HG03460 (cell line): ENCODE measurements at regions not wholly inside any gene's neighbourhood (a gene's known extent, or its start where the extent isn't known, plus 50 kb on each side); places are given as distances from the start of the nearest gene placed in this dataset.

Experiments used
- ATAC-seq: cut with Tn5 transposase; IDR thresholded peaks from one replicate; pipeline ENCODE4 v1.9.1; 2021; ENCODE audit not compliant: unreplicated experiment

DNA sequence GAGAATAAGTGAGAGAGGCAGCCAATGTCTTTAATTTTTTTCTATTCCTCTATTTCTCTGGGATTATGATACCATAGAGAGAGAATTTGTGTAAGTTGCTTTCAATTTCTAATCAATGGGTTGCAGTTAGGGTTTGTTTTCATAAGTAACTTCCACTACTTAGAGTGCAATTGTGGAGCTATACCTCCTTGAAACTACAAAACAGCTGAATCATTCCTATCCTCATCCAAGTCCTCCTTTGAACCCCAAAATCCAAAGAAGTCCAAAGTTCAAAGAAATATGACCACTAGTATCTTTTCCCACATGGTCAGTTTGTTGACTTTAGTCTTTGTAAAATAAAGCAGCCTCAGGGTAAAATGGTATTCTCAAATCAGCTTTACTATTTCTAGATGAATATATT, 1085.4 kb upstream of the INTU start:
- ATAC-seq = no peak

DNA sequence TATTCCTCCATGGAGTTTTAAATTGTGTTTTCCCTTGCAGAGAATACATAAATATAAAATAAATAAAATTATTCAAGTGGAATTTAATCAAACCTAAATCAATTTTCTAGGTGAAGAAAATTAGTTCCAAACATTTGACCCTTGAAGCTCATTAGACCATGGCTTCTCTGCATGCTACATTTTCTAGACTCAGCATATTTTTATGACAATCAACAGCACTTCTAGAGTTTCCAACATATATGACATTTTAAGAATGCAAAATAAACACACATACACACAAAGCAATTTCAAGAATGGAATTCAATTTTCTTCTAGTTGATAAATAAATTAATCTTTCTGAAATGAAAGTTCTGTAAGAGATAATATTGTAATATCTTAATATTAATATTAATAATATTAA, 1083.9 kb upstream of the INTU start:
- no peak for ATAC-seq

DNA sequence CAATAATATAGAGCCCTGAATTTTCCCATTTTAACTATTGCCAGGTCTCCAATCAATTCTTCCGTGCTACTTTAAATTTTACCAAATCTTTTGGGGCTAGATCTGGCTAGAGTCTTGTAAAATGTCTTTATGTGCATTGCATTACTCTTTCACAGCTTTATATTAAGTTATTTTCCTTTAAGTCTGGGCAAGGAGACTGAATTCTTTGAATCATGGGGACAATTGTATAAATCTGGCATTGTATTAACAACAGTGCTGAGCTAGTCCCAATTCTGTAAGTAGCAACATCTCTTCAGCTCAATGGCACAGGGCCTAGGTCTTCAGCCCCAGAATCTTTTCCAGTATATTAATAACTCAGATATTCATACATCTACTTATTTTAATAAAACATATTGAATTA, 1080.4 kb upstream of the INTU start:
- ATAC-seq = no peak

DNA sequence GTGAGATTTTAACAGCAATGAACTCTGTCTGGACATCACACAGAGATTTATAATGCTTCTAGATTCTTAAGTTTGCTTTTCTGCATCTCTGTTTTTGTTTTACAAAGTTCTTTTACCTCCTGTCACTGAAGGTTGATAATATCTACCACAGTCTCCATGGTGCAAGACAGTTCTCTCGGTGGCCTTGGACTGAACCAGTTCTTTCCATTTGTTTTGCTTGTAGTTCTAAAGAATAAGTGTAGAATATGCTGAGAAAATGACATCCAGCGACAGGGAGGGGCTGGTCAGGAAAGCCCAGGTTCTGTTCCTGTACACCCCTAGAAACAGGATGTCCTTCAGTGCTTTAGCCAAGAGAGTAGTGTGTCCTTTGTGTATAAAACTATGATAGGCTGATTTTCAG, 1079.5 kb upstream of the INTU start:
- ATAC-seq = no peak

DNA sequence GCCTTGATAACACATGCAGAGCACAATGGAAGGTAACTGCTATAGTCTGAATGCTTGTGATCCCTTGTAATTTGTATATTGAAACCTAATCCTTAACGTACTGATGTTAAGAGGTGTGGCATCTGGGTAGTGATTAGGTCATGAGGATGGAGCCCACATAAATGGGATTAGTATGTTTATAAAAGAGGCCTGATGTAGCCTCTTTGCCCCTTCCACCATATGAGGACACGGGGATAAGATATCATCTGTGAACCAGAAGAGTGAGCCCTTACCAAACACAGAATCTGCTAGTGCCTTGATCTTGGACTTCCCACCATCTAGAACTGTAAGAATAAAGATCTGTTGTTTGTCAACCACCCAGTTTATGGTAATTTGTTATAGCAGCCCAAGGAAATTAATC, 1074.2 kb upstream of the INTU start:
- ATAC-seq = no peak

DNA sequence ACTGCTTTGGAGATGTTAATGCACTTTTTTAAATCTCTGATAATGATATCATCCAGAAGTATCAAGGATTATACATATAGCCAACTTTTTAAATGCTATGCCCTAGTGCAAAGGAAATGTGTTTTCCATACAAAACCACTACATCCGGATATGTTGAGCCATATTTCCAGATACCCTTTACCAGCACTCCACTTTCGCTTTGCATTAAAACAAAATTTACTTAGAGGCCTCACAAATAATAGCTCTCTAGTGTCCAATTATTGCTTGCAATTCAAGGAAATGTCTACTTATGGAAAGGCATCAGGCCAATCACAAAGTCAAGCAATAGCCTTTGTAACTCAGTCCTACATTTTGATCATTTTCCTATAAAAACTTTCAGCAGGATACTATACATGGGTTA, 1072.8 kb upstream of the INTU start:
- no peak for ATAC-seq

DNA sequence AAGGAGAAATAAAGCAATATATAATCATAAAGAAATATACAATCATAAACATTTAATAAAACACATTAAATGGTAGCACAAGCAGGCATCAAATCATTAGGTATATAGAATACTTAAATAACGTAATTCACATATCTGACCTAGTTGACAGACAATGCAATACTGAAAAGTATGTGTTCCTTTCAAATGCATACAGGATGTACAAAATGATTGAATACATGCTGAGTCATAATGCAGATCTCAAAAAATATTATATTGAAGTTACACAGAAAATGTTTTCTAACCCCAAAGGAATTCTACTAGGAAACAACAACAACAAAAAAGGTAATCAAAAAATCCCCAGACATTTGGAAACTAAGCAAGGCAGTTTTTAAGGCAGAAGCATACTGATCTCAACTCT, 1072.0 kb upstream of the INTU start:
- no peak for ATAC-seq

DNA sequence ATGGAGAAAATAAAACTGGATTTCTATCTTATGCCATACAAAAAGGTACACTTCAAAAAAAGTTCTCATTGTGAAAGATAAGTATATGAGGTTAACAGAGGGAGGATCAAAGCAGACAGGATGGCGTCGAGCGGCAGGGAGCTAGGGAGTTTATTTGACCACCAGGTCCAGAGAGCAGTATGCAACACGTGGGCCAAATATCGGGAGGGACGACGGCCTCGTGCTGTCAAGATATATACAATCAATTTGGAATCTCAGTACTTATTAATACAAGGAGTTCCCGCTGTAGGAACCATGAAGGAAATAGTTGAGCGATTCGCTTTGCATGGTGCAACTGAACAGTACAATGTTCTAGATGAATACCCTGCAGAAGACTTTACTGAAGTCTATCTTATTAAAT, 1069.4 kb upstream of the INTU start:
- no peak for ATAC-seq

DNA sequence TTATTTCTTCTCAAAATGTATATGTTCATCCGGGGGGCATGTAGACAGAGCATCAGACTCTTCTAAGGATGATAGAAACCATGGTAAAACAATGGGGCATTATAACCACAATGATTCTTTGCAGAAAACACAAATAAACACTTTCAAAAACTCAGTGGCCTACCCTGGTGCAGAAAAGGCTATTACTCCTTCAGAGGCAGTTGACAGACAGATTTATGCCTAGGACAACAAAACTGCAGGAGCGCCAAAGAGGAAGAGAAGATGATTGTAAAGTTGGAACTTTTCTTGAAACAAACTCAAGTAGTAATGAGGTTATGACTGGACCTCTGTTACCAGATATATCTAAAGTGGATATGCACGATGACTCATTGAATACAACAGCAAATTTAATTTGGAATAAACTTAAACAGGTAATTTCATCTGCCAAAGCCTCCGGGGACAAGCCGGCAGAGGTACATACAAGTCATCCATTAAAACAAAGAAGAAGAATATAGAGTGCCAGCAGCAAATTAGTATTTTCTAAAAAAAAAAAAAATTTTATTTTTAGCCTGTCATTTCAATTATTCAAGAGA, 1068.4 kb upstream of the INTU start:
- no peak for ATAC-seq

DNA sequence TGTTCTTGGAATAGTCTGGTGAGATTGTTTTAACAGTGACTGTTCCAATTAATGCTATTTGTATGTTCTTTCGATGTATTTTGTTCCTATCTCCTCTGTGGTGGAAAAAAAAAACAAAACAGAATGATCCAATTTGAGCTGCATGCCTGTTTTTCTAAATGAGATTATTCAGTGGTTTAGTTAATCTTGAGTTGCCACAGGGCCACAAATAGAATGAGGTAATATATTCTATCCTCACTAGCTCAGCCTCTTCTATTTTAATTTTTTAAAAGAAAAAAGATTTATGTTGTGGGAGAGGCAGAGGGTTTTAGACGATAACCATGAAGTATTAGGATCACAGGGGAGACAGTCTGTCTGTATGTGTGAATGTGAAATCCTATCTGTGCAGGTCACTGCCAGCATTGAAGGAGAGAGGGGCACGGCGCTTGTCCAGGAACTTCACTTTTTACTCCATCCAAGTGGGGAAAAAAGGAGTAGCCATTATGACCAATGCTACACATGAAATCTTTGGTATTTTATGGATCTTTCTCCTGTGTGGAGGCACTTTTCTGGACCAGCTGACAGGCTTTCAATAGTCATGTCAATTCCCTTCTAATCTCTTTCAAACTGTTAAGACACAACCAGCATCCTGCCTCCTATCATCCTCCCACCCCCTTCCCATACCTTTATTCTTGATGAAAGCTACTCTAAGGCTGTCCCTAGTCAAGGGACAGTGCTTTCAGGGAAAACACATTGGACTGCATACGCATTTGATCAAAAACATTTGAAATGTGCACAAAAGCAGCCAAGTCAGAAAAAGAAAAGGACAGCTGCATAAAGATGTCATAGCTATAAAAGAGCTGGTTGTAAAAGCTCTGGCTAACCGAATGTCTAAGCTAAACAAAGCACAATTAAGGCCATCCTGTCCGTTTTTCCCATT, 1063.8 kb upstream of the INTU start:
- ATAC-seq = no peak

DNA sequence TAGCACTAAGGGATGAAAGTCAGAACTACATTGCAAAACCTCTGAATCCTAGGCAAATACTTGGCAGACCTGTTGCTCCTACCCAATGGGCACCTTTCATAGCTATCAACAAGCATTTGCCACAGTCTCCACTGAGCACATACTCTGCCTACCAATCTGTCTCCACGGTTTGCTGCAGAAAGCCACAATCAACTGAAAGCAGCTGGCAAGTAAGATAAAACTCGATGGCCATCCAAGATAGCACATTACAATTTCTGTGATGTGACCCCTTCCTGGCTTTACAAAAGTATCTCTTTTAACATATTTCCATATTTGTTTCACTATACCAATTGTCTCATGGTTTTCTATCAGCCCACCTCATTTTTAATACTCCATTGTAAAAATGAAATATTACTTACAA, 1060.5 kb upstream of the INTU start:
- ATAC-seq = no peak

DNA sequence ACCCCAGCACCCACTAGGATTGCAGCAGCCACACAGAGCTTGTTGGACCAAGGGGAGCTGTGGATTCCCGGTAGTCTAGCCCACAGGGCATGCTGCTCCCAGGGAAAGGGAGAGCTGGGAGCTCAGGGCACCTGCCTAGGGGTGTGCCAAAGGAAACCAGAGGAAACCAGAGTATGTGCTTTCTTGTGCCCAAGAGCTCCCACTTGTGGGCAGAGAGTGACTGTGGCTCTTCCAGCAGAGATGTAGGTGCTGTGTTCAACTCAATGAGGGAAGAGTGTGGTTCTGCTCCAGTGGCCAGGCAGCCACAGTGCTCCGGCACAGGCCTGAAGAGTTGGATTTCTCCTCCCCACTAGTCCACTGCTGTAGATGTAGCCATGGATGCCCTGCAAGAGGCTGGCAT, 1050.0 kb upstream of the INTU start:
- no peak for ATAC-seq

DNA sequence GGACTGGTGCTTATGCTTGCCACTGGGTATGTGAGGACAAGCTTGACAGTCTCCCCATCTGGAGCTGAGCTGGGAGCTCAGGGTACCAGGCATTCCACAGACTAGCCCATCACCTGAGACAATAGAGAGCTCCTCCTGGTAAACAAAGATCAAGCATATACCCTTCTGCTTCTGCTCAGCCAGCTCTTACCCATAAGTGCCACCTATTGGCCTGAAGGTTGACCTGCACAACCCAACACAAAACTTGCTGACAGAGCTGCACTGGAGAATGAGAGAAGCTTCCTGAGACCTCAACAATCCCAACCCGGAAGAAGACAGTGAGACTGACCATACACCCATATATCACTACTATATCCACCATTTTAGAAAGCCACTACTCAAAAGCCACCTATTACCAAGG, 1049.2 kb upstream of the INTU start:
- ATAC-seq = no peak

DNA sequence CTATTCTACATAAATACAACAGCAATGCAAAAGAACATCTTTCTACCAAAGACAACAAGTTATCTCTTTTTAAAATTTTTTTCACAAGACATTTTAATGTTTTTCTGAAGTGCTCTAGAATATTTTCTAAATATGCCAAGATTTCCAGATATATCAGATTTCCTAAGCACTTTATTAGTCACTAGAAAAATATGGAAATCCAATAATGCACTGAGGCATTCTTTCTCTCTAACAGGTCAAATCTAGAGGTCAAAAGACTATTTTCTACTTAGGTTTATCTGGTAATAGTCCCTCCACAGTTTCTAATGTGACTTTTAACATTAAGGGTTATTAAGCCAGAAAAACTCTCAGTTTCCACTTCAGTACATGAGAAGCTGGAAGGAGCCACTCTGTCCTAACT, 1041.2 kb upstream of the INTU start:
- ATAC-seq = no peak

DNA sequence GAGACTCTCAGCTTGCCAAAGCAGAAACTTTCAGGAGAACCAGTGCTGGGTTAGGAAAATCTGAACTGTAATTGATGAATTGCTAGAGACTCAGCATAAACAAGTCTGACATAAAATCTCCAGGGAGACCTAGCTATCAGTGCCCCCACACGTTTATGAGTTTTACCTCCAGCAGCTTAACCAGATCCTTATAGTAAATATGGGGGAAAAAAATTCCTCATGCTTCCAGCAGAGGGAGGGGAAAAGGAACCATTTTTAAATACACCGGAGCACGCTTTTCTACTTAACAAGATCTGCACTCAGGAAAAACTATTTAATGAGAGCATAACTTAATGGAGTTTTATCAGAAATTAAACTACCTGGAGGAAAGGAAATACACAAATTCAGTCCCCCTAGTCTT, 1040.7 kb upstream of the INTU start:
- no peak for ATAC-seq

DNA sequence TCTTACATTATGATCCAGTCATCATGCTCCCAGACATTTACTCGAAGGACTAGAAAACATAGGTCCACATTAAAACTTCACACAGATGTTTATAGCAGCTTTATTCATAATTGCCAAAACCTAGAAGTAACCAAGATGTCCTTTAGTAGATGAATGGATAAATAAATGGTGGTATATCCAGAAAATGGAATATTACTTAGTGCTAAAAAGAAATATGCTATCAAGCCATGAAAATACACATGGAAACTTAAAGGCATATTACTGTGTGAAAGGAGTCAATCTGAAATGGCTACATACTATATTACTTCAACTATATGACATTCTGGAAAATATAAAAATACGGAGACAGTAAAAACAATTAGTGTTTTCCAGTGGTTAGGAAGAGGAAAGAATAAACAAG, 1039.1 kb upstream of the INTU start:
- ATAC-seq = no peak

DNA sequence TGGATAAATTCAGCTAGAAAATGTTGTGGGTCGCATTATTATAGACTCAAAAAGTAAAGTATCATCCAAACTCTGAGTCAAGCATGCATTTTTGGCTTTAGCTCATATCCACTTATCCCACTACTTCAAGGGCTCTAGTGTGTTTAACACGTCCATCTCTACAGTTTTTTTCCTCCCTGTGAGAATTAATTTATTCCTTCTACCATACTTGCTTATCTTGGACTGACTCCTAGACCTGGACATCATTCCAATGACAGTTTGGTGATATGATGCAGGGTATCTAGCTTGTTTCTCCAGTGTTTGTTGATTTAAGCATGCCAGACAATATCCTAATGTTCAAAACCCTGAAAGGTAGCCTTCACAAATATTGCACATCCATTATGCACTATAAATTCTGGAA, 1037.1 kb upstream of the INTU start:
- no peak for ATAC-seq

DNA sequence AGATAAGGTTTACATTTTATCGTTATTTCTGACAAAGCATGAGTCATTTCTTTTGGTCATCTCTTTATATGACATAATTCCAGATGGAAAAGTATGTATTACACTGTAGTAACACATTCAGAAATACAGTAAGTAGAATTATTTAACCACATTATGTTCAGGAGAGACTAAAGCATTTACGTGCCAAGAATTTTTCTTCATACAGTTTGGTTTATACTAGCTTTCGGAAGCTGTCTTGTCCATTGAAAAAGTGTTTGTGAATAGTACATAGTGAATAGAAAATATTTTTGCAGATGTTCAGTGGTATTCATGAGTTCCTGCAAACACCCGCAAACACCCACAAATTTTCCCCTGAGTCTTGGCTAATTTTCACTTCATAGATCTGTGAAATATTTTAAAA, 1033.0 kb upstream of the INTU start:
- ATAC-seq = no peak

DNA sequence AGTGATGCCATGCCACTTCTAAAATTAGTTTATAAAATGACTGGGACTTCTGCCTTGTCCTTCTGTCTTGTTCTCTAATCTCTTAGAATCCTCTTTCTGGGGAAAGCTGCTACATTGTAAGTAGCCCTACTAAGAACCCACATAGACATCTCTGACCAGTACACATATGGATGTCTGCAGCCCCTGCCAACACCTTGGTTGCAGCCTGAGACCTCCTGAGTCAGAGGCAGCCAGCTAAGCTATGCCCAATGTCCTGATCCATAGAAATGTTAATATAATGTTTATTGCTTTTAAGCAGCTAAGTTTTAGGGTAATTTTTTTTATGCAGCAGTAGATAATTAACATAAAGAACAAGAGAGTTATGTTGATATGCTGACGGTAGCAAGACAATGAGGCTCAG, 1029.5 kb upstream of the INTU start:
- no peak for ATAC-seq

DNA sequence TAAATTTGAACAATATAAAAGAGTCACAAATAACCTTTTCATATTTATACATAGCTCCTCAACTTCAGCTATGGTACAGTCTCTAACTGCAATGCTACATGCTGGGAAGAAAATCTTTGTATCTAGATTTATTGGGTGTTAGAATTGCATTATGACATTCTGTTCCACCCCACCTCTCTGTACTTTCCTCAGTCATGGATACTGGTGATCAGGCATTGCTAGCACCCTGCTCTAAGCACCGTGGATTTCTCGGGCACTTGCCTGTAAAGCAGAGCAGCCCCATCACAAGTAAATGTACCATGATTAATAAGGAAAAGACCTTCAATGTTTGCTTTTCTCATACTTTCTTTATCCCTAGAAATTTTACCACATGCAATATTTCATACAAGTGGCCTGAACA, 1028.9 kb upstream of the INTU start:
- ATAC-seq = no peak

DNA sequence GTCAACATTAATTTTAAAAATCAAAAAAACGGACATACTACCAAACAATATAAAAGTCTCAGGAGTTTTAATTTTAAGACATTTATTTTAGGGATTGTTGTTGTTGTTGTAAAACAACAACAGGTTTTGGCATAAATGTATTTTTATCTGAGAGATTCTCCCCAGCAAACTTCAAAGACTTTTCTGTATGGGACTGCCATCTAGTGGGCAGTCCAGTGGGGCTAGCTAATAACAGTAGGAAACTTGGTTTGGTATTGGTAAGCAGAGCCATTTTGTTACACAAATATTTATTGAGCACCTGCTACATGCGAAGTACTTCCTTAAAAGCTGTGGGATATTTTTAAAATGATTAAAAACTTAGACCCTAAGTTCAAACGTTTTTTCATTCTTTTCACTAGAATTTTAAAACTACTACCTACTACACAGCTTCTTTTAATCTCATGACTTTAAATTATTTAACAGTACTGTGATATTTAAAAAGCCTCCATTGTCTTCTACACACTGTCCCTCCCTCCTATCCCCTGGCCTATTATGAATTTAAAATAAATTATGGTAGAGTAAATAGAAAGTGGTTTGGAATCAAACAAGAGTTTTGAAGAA, 1028.4 kb upstream of the INTU start:
- ATAC-seq = no peak

DNA sequence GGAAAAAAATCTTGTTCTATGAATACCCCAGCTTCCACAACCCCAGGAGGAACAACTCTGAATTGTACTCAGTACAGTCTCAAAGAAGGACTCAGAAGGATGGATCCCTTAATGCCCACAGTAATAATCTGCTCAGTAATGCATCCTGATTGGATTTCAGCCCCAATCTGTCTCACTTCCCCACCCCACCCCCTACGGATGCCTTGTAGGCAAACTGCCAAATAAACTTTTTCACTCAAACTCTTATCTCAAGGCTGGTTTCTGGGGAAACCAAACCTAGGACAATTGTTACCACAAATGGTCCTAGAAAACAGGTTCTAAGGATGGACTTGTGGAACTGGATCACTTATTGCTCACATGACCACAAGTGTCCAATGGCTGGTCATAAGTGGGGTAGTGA, 1021.8 kb upstream of the INTU start:
- ATAC-seq = no peak

DNA sequence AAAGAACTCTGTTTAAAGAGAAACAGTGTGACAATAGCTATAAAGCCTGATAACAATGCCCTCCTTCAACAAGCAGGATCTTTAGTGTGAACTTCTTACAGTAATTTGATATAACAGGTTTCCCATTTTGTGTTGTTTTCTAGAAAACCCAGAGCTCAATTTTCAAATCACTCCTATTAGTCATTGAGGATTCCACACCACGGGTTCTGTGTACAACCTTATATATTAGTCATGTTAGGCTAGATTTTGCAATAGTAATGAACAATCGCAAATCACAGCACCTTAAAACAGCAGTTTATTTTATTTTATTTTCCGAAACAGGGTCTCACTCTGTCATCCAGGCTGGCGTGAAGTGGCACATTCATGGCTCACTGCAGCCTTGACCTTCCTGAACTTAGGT, 1020.9 kb upstream of the INTU start:
- ATAC-seq = no peak
